Aorta (tissue), 5 donors: ENCODE measurements at regions not wholly inside any gene's neighbourhood (a gene's known extent, or its start where the extent isn't known, plus 50 kb on each side); places are given as distances from the start of the nearest gene placed in this dataset.

Source experiments
- ATAC-seq: fragments of 200-7000 bp; cut with Tn5 transposase; one replicate; pipeline ENCODE4 v1.9.1; 2022; ENCODE audit warnings: moderate library complexity; ENCODE audit not compliant: low FRiP score
- DNase-seq, 2 donors: peaks; one replicate each; pipeline ENCODE4 v3.0.0-alpha.2; 2020
- H3K27ac ChIP-seq, 2 donors: one replicate each; pipeline ENCODE4 v1.5.1; 2013; ENCODE audit warnings: low read length in 2 of 2, mild to moderate bottlenecking in 2 of 2, moderate library complexity in 2 of 2, control low read depth in 1 of 2, inconsistent platforms in 1 of 2, low read depth in 1 of 2
- H3K27me3 ChIP-seq, 2 donors: one replicate each; pipeline ENCODE4 v1.6.1; 2013; ENCODE audit warnings: control low read depth in 1 of 2, low read length in 1 of 2, mild to moderate bottlenecking in 1 of 2, moderate library complexity in 1 of 2; ENCODE audit not compliant: insufficient read depth in 2 of 2, control insufficient read depth in 1 of 2
- H3K36me3 ChIP-seq, 2 donors: one replicate each; pipeline ENCODE4 v1.6.1; 2013; ENCODE audit warnings: control low read depth in 1 of 2, low read length in 1 of 2, mild to moderate bottlenecking in 1 of 2; ENCODE audit not compliant: insufficient read depth in 2 of 2, control insufficient read depth in 1 of 2
- H3K4me1 ChIP-seq, 2 donors: one replicate each; pipeline ENCODE4 v1.6.1; 2013; ENCODE audit warnings: low read length in 2 of 2, control low read depth in 1 of 2, mild to moderate bottlenecking in 1 of 2, moderate library complexity in 1 of 2; ENCODE audit not compliant: insufficient read depth in 2 of 2, control insufficient read depth in 1 of 2
- H3K4me3 ChIP-seq, 2 donors: one replicate each; pipeline ENCODE4 v1.5.1; 2013; ENCODE audit warnings: low read length in 2 of 2, control low read depth in 1 of 2, mild to moderate bottlenecking in 1 of 2
- H3K9me3 ChIP-seq: one replicate; pipeline ENCODE4 v1.6.1; 2013; ENCODE audit warnings: mild to moderate bottlenecking, low read length; ENCODE audit not compliant: control insufficient read depth
- WGBS, 2 donors: extraction: QIAGEN DNeasy Blood & Tissue Kit; methylation state at CpG; one replicate each; pipeline ENCODE4 v1.1.7; 2013; 5-methylcytosine and 5-hydroxymethylcytosine counted together
- intact Hi-C, 2 donors: fragments of 100-400 bp; cut with DNase I; formaldehyde crosslinking; loops; one replicate each; pipeline versions ENCODE4 v1.14.2 to v1.15.0; 2022
- donor health status: healthy with polysubstance abuse.
- donor health status: Bipolar disorder and iron deficiency.
- donor health status: DM: no; HTN: no; CAD: no.
- donor health status: DM: no; HTN: no; CAD: no.
- donor health status: DM: yes; HTN: yes; CAD: no.

DNA sequence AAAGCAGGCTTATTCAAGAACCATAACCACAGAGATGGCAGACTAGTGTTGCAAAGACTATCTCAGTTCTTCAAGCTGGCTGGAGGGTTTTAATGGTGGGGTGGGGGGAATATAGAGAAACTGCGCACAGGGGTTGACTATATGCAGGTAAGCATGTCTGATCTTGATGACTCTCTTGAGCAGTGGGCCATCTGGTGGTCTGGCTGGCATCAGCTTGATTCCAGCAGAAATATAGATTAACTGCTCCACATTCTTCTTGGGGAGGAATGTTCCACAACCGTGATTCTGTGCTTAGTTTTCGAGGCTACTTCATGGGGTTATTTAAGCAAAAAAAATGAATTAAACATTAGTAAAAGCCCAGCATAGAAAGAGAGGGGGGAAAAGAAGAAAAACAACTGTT, 158.8 kb upstream of the PGR start:
- H3K9me3 ChIP-seq = peaks cover 2% of the 10 kb centered on the region
- DNase-seq (no peak), ATAC-seq (no peak)
- H3K36me3 ChIP-seq = no peaks in the 10 kb centered on the region
- no peaks in the 10 kb centered on the region for H3K4me1 ChIP-seq
- 56 to 77% methylated on average over 3 of the region's 3 CpGs for WGBS, 2 donors
- no peak overlapping the region for H3K4me3 ChIP-seq
- H3K27ac ChIP-seq = no peak overlapping the region
- intact Hi-C loops = no loop called here
- H3K27me3 ChIP-seq = no peaks in the 10 kb centered on the region

DNA sequence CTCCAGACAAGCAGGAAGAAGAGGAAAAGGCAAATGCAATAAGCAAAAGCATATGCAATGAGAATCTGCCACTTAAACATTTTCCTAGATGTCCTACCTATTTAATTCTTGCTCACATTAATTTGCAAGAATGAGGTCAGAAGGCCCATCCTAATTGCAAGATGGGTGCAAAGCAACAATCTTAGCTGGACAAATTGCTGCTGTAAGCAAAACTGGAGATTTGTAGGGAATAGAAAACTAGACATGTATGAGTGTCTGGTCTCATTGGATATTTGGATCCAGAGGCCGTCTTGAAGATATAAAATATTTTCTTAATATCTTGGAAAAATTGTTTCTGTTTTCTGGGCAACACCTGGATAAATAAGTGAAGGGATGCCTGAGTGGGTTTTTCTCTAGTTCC, 150.1 kb upstream of the PGR start:
- H3K27me3 ChIP-seq = no peaks in the 10 kb centered on the region
- intact Hi-C loops = no loop called here
- no peaks in the 10 kb centered on the region for H3K36me3 ChIP-seq
- no peak overlapping the region for H3K27ac ChIP-seq
- ATAC-seq = no peak
- DNase-seq = no peak
- no peaks in the 10 kb centered on the region for H3K9me3 ChIP-seq
- WGBS, 2 donors = 80 to 91% methylated on average over 1 of the region's 1 CpG
- H3K4me3 ChIP-seq = no peak overlapping the region
- no peaks in the 10 kb centered on the region for H3K4me1 ChIP-seq

DNA sequence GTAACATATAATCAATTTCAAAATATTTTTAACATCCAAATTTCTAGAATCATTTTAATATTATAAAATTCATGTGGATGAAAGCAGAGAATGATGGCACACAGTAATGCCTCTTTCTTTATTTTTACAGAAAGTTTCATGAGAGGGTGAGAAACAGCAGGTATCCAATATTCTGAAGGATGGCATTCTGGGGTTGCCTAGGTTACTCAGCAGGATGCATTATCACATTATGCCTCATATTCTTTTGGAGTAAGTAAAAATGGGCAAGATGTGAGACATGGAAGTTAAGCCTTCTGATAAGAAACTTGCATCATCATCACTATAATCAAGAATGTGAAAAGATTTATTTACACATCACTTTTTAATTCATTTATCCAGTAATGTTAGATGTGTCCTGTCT, 148.7 kb upstream of the PGR start:
- DNase-seq = no peak
- intact Hi-C loops = no loop called here
- no peaks in the 10 kb centered on the region for H3K27me3 ChIP-seq
- ATAC-seq = no peak
- H3K27ac ChIP-seq = no peak overlapping the region
- no peaks in the 10 kb centered on the region for H3K36me3 ChIP-seq
- H3K9me3 ChIP-seq = no peaks in the 10 kb centered on the region
- H3K4me1 ChIP-seq = no peaks in the 10 kb centered on the region
- H3K4me3 ChIP-seq = no peak overlapping the region

DNA sequence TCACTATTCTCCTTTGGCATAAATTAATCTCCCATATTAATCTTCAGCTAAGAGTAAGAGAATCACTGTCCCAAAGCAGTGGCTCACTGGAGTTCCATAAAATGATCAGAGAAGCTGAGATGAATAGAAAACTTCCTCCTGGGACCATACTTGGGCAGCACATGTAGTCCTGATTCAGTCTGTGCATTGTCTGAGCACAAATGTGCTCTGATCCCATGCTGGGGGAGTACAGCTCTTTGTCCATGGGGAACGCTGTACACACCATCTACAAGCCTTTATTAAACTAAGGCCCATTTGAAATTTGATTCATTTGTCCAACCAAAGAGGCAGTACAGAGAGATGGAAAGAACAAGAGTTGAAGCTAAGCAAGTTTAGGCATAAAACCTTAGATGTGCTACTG, 147.4 kb upstream of the PGR start:
- H3K36me3 ChIP-seq = no peaks in the 10 kb centered on the region
- H3K27me3 ChIP-seq = no peaks in the 10 kb centered on the region
- H3K4me1 ChIP-seq = peaks cover 0 to 3% of the 10 kb centered on the region in 2 donors
- intact Hi-C loops = no loop called here
- ATAC-seq (no peak), DNase-seq (no peak)
- no peak overlapping the region for H3K4me3 ChIP-seq
- H3K27ac ChIP-seq = no peak overlapping the region
- 96 to 100% methylated on average over 1 of the region's 1 CpG for WGBS, 2 donors
- H3K9me3 ChIP-seq = no peaks in the 10 kb centered on the region

- H3K4me3 ChIP-seq = no peak overlapping the region
- DNase-seq (no peak), ATAC-seq (no peak)
- WGBS, 2 donors = 69 to 80% methylated on average over 3 of the region's 3 CpGs
- H3K9me3 ChIP-seq = no peaks in the 10 kb centered on the region
- intact Hi-C loops = no loop called here
- H3K27me3 ChIP-seq = no peaks in the 10 kb centered on the region
- peak overlapping the region in 1 of 2 donors; percentile 28 for H3K27ac ChIP-seq
- H3K4me1 ChIP-seq = peaks cover 3 to 10% of the 10 kb centered on the region in 2 donors
- no peaks in the 10 kb centered on the region for H3K36me3 ChIP-seq
These were observed 140.5 kb upstream of the PGR start for GRCh38 chr11:101269990-101270660.

GRCh38 chr11:101269390-101269789, 139.8 kb upstream of the PGR start:
- no peak for DNase-seq
- Histone ChIP-seq H3K36me3 (no peaks in the 10 kb centered on the region), H3K4me1 (peaks cover 3 to 10% of the 10 kb centered on the region in 2 donors), H3K4me3 (no peak overlapping the region), H3K9me3 (no peaks in the 10 kb centered on the region), H3K27me3 (no peaks in the 10 kb centered on the region), H3K27ac (no peak overlapping the region)
- intact Hi-C loops = no loop called here
- WGBS, 2 donors = 67 to 68% methylated on average over 2 of the region's 2 CpGs
- no peak for ATAC-seq

- DNase-seq (no peak), ATAC-seq (no peak)
- Histone ChIP-seq H3K4me1 (peaks cover 3 to 7% of the 10 kb centered on the region in 2 donors), H3K27me3 (no peaks in the 10 kb centered on the region), H3K36me3 (no peaks in the 10 kb centered on the region), H3K4me3 (no peak overlapping the region), H3K27ac (no peak overlapping the region), H3K9me3 (no peaks in the 10 kb centered on the region)
- intact Hi-C loops = no loop called here
These were observed 138.0 kb upstream of the PGR start for GRCh38 chr11:101267654-101268053.

DNA sequence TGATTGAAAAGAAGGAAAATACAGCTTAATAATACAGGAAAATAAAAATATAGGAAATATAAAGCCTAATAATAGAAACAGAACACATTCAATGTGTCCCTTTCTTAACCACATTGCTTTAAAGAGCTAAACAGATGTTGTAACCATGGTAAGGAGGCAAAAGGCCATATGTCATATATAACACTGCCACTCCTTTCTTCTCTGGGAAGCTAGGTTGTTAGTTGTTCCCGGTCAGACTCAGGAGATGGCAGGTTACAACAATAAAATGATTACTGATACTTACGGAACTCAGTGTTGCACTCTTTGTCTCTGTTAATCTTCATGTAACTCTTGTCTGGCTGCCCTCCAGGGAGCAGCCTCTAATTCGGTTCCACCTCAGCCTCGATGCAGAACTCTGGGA, 134.7 kb upstream of the PGR start:
- no peak for ATAC-seq
- no peak for DNase-seq
- Histone ChIP-seq H3K27me3 (no peaks in the 10 kb centered on the region), H3K9me3 (no peaks in the 10 kb centered on the region), H3K4me3 (no peak overlapping the region), H3K36me3 (no peaks in the 10 kb centered on the region), H3K27ac (no peak overlapping the region), H3K4me1 (no peaks in the 10 kb centered on the region)
- intact Hi-C loops = no loop called here
- 50 to 67% methylated on average over 4 of the region's 4 CpGs for WGBS, 2 donors

DNA sequence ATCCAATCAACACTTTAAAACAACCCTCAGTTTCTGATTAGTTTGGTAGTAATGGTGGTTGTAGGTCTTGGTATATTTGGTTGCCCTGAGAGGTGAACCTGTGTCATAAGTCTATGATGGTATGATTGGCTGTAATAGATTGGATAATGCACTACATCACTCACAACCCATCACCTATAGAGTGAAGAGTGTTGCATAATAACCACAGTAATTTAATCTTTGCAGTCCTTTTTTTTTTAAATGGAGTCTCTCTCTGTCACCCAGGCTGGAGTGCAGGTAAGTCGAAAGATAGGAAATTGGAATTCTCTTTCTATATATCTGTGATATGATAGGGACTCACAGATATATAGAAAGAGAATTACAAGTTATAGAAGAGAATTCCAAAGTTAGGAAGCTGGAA, 133.4 kb upstream of the PGR start:
- Histone ChIP-seq H3K9me3 (no peaks in the 10 kb centered on the region), H3K27ac (no peak overlapping the region), H3K27me3 (no peaks in the 10 kb centered on the region), H3K36me3 (no peaks in the 10 kb centered on the region), H3K4me3 (no peak overlapping the region), H3K4me1 (no peaks in the 10 kb centered on the region)
- intact Hi-C loops = no loop called here
- ATAC-seq (no peak), DNase-seq (no peak)
- WGBS, 2 donors = 97% methylated on average over 1 of the region's 1 CpG
